Endothelial cell of umbilical vein (primary cell): ENCODE measurements at regions not wholly inside any gene's neighbourhood (a gene's known extent, or its start where the extent isn't known, plus 50 kb on each side); places are given as distances from the start of the nearest gene placed in this dataset.

Experiments used
- BruUV-seq: library from RNA; stranded (reverse); fragments of 400-500 nt; replicated peaks from 2 replicates; lab custom pipeline; 2021; lab: Mats Ljungman, UMichigan
- CTCF ChIA-PET: fragments of 300-600, 350-600 bp; sonication (Branson Sonifier 250); formaldehyde crosslinking; loops from one replicate; lab custom pipeline; 2021; ENCODE audit warnings: antibody characterized with exemption, inconsistent platforms; lab: Charles Lee
- POLR2A ChIA-PET: fragments of 300-600, 350-600 bp; sonication (Branson Sonifier 250); formaldehyde crosslinking; loops from one replicate; lab custom pipeline; 2021; ENCODE audit warnings: antibody characterized with exemption, inconsistent platforms; lab: Charles Lee
- DNase-seq: peaks from one replicate; pipeline ENCODE4 v3.0.0-alpha.2; 2011; ENCODE audit warnings: low read depth, low spot score
- FAIRE-seq: peaks from 2 replicates; lab custom pipeline; 2011; peaks lifted over from hg19 to GRCh38; lab: Jason Lieb, UNC
- H2AFZ ChIP-seq: 2 replicates; pipeline ENCODE4 v1.6.0; 2012; ENCODE audit warnings: low read depth, low read length, control low read depth, inconsistent platforms
- H3K27ac ChIP-seq: 2 replicates; pipeline ENCODE4 v1.5.1; 2011; ENCODE audit warnings: low read depth, mild to moderate bottlenecking, control low read depth, low read length, moderate library complexity; ENCODE audit not compliant: insufficient read depth
- H3K27me3 ChIP-seq, 2 experiments: 2 replicates each; pipeline versions ENCODE4 v1.6.0 to v1.6.1; 2011; ENCODE audit warnings: low read length in 2 of 2, mixed read lengths in 1 of 2; ENCODE audit not compliant: control insufficient read depth in 2 of 2, insufficient read depth in 2 of 2
- H3K36me3 ChIP-seq, 2 experiments: 2 replicates in 1 of 2; 3 replicates in 1 of 2; pipeline ENCODE4 v1.5.1; 2011; ENCODE audit warnings: low read length in 2 of 2, mild to moderate bottlenecking in 1 of 2, moderate library complexity in 1 of 2; ENCODE audit not compliant: control insufficient read depth in 2 of 2, insufficient read depth in 2 of 2; ENCODE audit errors: extremely low read depth in 1 of 2
- H3K4me1 ChIP-seq: 3 replicates; pipeline ENCODE4 v1.5.1; 2011; ENCODE audit warnings: mild to moderate bottlenecking, low read length; ENCODE audit not compliant: control insufficient read depth, insufficient read depth; ENCODE audit errors: extremely low read depth
- H3K4me2 ChIP-seq: 2 replicates; pipeline ENCODE4 v1.6.1; 2011; ENCODE audit warnings: low read length, control low read depth, mixed read lengths; ENCODE audit not compliant: insufficient read depth
- H3K4me3 ChIP-seq, 3 experiments: fragments of 200-600 bp in 1 of 3; sonication (generic), shearing (Covaris generic) in 1 of 3; replicated peaks in 1 of 3; 2 replicates each; pipeline ENCODE4 v1.5.1; 2011 to 2016; ENCODE audit warnings: control low read depth in 3 of 3, low read length in 3 of 3, mild to moderate bottlenecking in 2 of 3, inconsistent platforms in 1 of 3, low read depth in 1 of 3, moderate library complexity in 1 of 3; ENCODE audit not compliant: insufficient read depth in 1 of 3
- H3K79me2 ChIP-seq: 2 replicates; pipeline ENCODE4 v1.6.0; 2012; ENCODE audit warnings: low read length, inconsistent platforms; ENCODE audit not compliant: control insufficient read depth, insufficient read depth
- H3K9ac ChIP-seq: replicated peaks from 2 replicates; pipeline ENCODE3; 2011; ENCODE audit warnings: low read length, control low read depth; ENCODE audit not compliant: insufficient read depth; ENCODE audit errors: extremely low read depth
- H3K9me1 ChIP-seq: replicated peaks from 3 replicates; pipeline ENCODE4 v1.6.0; 2011; ENCODE audit warnings: mild to moderate bottlenecking, low read length; ENCODE audit not compliant: control insufficient read depth, insufficient read depth; ENCODE audit errors: extremely low read depth
- H3K9me3 ChIP-seq: replicated peaks from 2 replicates; pipeline ENCODE4 v1.5.1; 2012; ENCODE audit warnings: low read length, inconsistent platforms; ENCODE audit not compliant: control insufficient read depth, insufficient read depth
- H4K20me1 ChIP-seq: replicated peaks from 2 replicates; pipeline ENCODE3; 2011; ENCODE audit warnings: mild to moderate bottlenecking, low read length; ENCODE audit not compliant: control insufficient read depth, insufficient read depth; ENCODE audit errors: extremely low read depth
- EZH2 ChIP-seq: IDR thresholded peaks from 2 replicates; pipeline ENCODE4 v1.6.1; 2012; ENCODE audit warnings: borderline replicate concordance, low read depth, mild to moderate bottlenecking, moderate library complexity, low read length, inconsistent platforms; ENCODE audit not compliant: severe bottlenecking
- FOS ChIP-seq: IDR thresholded peaks from 2 replicates; pipeline ENCODE4 v1.6.1; 2011; ENCODE audit warnings: mild to moderate bottlenecking, low read length, moderate library complexity, borderline replicate concordance; ENCODE audit not compliant: insufficient read depth
- GATA2 ChIP-seq: IDR thresholded peaks from 2 replicates; pipeline ENCODE4 v1.7.0; 2011; ENCODE audit warnings: low read depth, mild to moderate bottlenecking, moderate library complexity, mixed read lengths, low read length; ENCODE audit not compliant: insufficient read length, insufficient read depth
- JUN ChIP-seq: IDR thresholded peaks from 2 replicates; pipeline ENCODE4 v1.6.1; 2011; ENCODE audit warnings: borderline replicate concordance, low read depth; ENCODE audit not compliant: insufficient read length, insufficient read depth
- MAX ChIP-seq: IDR thresholded peaks from 2 replicates; pipeline ENCODE4 v1.6.1; 2011; ENCODE audit not compliant: insufficient read depth, insufficient read length
- MYC ChIP-seq: IDR thresholded peaks from one replicate; pipeline ENCODE4 v1.6.1; 2011; ENCODE audit warnings: mild to moderate bottlenecking, low read depth, low read length
- POLR2A ChIP-seq: IDR thresholded peaks from 2 replicates; pipeline ENCODE4 v1.6.1; 2012; ENCODE audit warnings: low read depth, mild to moderate bottlenecking, control low read depth, low read length
- POLR2AphosphoS5 ChIP-seq: IDR thresholded peaks from 2 replicates; pipeline ENCODE4 v1.6.1; 2012; ENCODE audit warnings: low read depth, mild to moderate bottlenecking, control low read depth, low read length, moderate library complexity; ENCODE audit not compliant: insufficient read depth
- dilution Hi-C: fragments of 300-500 bp; cut with MboI; formaldehyde crosslinking; loops from one replicate; pipeline ENCODE4 v1.15.0; 2019; ENCODE audit warnings: low sequenced_read_pairs; ENCODE audit not compliant: extremely low pct_ligation_motif_present
- intact Hi-C: fragments of 100-400 bp; cut with micrococcal nuclease; formaldehyde crosslinking; loops from one replicate; pipeline ENCODE4 v1.10.0; 2022
- TF ChIP-seq, protein P1 (sequence below), 2 donors: IDR thresholded peaks; 1 replicate in 1 of 2; 2 replicates in 1 of 2; pipeline ENCODE4 v1.5.1; 2011; ENCODE audit warnings: low read length in 2 of 2, mild to moderate bottlenecking in 2 of 2, moderate library complexity in 2 of 2, control low read depth in 1 of 2, inconsistent platforms in 1 of 2, low read depth in 1 of 2; ENCODE audit not compliant: insufficient read depth in 1 of 2; ENCODE audit errors: extremely low read depth in 1 of 2

DNA sequence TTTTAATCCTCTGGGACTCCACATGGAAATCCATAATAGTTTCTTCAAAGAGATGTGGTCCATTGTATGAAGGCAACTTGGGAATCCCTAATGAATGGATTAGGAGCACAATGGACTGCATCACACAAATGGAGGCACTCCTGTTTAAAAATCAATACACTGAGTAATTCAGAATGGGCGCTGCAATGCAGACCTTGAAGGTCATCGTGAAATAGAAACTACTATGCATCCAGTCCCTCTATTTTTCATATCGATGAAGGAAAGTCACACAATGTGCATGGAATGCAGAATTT is 98.8 kb upstream of the EGFL6 start:
- no peak overlapping the region for H3K27ac ChIP-seq
- ChIA-PET CTCF (interaction anchor here (1.5 kb wide), 1 partner anchor 524 kb away, joined by 3 read pairs; no protein-coding TSS in a partner anchor), POLR2A (no interaction called here)
- BruUV-seq, result no TSS peak
- dilution Hi-C loops, result no loop called here
- no peaks in the 10 kb centered on the region for H3K79me2 ChIP-seq
- no peaks in the 10 kb centered on the region for H3K36me3 ChIP-seq
- TF ChIP-seq JUN, result no peak
- TF ChIP-seq MAX, result no peak
- TF ChIP-seq MYC, result no peak
- TF ChIP-seq POLR2A, result no peak
- TF ChIP-seq GATA2, result no peak
- no peak for TF ChIP-seq POLR2AphosphoS5
- TF ChIP-seq EZH2, result no peak
- TF ChIP-seq, protein P1, sequence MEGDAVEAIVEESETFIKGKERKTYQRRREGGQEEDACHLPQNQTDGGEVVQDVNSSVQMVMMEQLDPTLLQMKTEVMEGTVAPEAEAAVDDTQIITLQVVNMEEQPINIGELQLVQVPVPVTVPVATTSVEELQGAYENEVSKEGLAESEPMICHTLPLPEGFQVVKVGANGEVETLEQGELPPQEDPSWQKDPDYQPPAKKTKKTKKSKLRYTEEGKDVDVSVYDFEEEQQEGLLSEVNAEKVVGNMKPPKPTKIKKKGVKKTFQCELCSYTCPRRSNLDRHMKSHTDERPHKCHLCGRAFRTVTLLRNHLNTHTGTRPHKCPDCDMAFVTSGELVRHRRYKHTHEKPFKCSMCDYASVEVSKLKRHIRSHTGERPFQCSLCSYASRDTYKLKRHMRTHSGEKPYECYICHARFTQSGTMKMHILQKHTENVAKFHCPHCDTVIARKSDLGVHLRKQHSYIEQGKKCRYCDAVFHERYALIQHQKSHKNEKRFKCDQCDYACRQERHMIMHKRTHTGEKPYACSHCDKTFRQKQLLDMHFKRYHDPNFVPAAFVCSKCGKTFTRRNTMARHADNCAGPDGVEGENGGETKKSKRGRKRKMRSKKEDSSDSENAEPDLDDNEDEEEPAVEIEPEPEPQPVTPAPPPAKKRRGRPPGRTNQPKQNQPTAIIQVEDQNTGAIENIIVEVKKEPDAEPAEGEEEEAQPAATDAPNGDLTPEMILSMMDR (IDR thresholded peaks at IDR 0.05; ENCODE audit: extremely low read depth in 1 of 2, insufficient read depth in 1 of 2, low read depth in 1 of 2, low read length in 2 of 2), result no peak
- TF ChIP-seq FOS, result no peak
- H2AFZ ChIP-seq, result no peak overlapping the region
- no peaks in the 10 kb centered on the region for H4K20me1 ChIP-seq
- intact Hi-C loops, result loop anchor here (5.0 kb wide), 1 partner anchor 43 kb away; no protein-coding TSS in a partner anchor
- no peaks in the 10 kb centered on the region for H3K9me3 ChIP-seq
- H3K9me1 ChIP-seq, result no peaks in the 10 kb centered on the region
- H3K27me3 ChIP-seq, result no peaks in the 10 kb centered on the region
- no peak overlapping the region for H3K9ac ChIP-seq
- H3K4me3 ChIP-seq, result no peak overlapping the region
- peaks cover 9% of the 10 kb centered on the region for H3K4me1 ChIP-seq
- no peak for FAIRE-seq
- no peak for DNase-seq
- H3K4me2 ChIP-seq, result no peak overlapping the region
